GM23338 (cell line): ENCODE measurements at regions not wholly inside any gene's neighbourhood (a gene's known extent, or its start where the extent isn't known, plus 50 kb on each side); places are given as distances from the start of the nearest gene placed in this dataset.

Experiments
- ATAC-seq: fragments of 200-7000 bp; cut with Tn5 transposase; 3 replicates; pipeline ENCODE4 v1.9.1; 2020
- DNase-seq: peaks from one replicate; pipeline ENCODE4 v3.0.0-alpha.2; 2015; ENCODE audit warnings: low spot score
- H2AFZ ChIP-seq: fragments of 200-600 bp; sonication (generic); 2 replicates; pipeline ENCODE4 v1.8.0; 2016; ENCODE audit warnings: antibody characterized with exemption, mild to moderate bottlenecking, moderate library complexity
- H3F3A ChIP-seq: fragments of 200-600 bp; sonication (generic); replicated peaks from 2 replicates; pipeline ENCODE4 v1.8.0; 2017; ENCODE audit warnings: antibody characterized with exemption, mixed run types, low read depth
- H3K27ac ChIP-seq: fragments of 200-600 bp; sonication (generic); 2 replicates; pipeline ENCODE4 v1.6.1; 2016; ENCODE audit warnings: low read depth
- H3K27me3 ChIP-seq: fragments of 200-600 bp; sonication (generic); 2 replicates; pipeline ENCODE4 v1.8.0; 2016; ENCODE audit warnings: mild to moderate bottlenecking, mixed run types, moderate library complexity; ENCODE audit not compliant: insufficient read depth
- H3K36me3 ChIP-seq: fragments of 200-600 bp; sonication (generic); 2 replicates; pipeline ENCODE4 v1.8.0; 2016; ENCODE audit warnings: mild to moderate bottlenecking; ENCODE audit not compliant: insufficient read depth
- H3K4me1 ChIP-seq: fragments of 200-600 bp; sonication (generic); 2 replicates; pipeline ENCODE4 v1.8.0; 2016; ENCODE audit warnings: mild to moderate bottlenecking, moderate library complexity; ENCODE audit not compliant: insufficient read depth
- H3K4me2 ChIP-seq: fragments of 200-600 bp; sonication (generic); 2 replicates; pipeline ENCODE4 v1.7.1; 2017; ENCODE audit warnings: mixed run types
- H3K4me3 ChIP-seq: fragments of 200-600 bp; sonication (generic); 2 replicates; pipeline ENCODE4 v1.6.1; 2016; ENCODE audit warnings: mixed run types
- H3K79me2 ChIP-seq: fragments of 200-600 bp; sonication (generic); replicated peaks from 2 replicates; pipeline ENCODE4 v1.8.0; 2017; ENCODE audit warnings: mild to moderate bottlenecking; ENCODE audit not compliant: insufficient read depth
- H3K9me2 ChIP-seq: fragments of 200-600 bp; sonication (generic); 2 replicates; pipeline ENCODE4 v1.8.0; 2017; ENCODE audit not compliant: insufficient read depth
- H4K20me1 ChIP-seq: fragments of 200-600 bp; sonication (generic); replicated peaks from 2 replicates; pipeline ENCODE4 v1.8.0; 2017; ENCODE audit warnings: mild to moderate bottlenecking; ENCODE audit not compliant: insufficient read depth
- H3K27ac Mint-ChIP-seq: 2 replicates; pipeline ENCODE4 v1.8.0; 2020; ENCODE audit warnings: inconsistent platforms, mild to moderate bottlenecking, moderate library complexity, mixed read lengths
- H3K27me3 Mint-ChIP-seq: 3 replicates; pipeline ENCODE4 v1.8.0; 2022; ENCODE audit warnings: low read depth, mild to moderate bottlenecking, moderate library complexity, mixed read lengths, inconsistent platforms; ENCODE audit not compliant: insufficient read depth, poor library complexity
- H3K36me3 Mint-ChIP-seq: 3 replicates; pipeline ENCODE4 v1.8.0; 2021; ENCODE audit warnings: low read depth, mild to moderate bottlenecking, inconsistent platforms, moderate library complexity, mixed read lengths
- H3K4me1 Mint-ChIP-seq: 3 replicates; pipeline ENCODE4 v1.8.0; 2020; ENCODE audit warnings: mild to moderate bottlenecking, inconsistent platforms, mixed read lengths
- H3K4me3 Mint-ChIP-seq: 3 replicates; pipeline ENCODE4 v1.8.0; 2021; ENCODE audit warnings: moderate library complexity, mild to moderate bottlenecking, inconsistent platforms, mixed read lengths
- H3K9me3 Mint-ChIP-seq: 3 replicates; pipeline ENCODE4 v1.8.0; 2020; ENCODE audit warnings: moderate library complexity, mild to moderate bottlenecking, inconsistent platforms, mixed read lengths
- CREB1 ChIP-seq: fragments of 250-450 bp; sonication (Bioruptor Pico); IDR thresholded peaks from 2 replicates; pipeline ENCODE4 v1.5.0; 2020; ENCODE audit warnings: low read depth, mild to moderate bottlenecking, moderate library complexity
- CTCF ChIP-seq, 2 experiments: fragments of 200-600 bp in 1 of 2; sonication (generic) in 1 of 2; conservative IDR thresholded peaks; 2 replicates each; pipeline versions ENCODE4 v1.5.1 to v1.6.1; 2016 to 2017; ENCODE audit warnings: antibody characterized with exemption in 2 of 2, low read depth in 2 of 2, mild to moderate bottlenecking in 2 of 2, moderate library complexity in 1 of 2
- ETS1 ChIP-seq: IDR thresholded peaks from 2 replicates; pipeline ENCODE4 v1.6.1; 2016; ENCODE audit warnings: antibody characterized with exemption
- EZH2 ChIP-seq: fragments of 200-600 bp; sonication (generic); IDR thresholded peaks from one replicate; pipeline ENCODE4 v1.8.0; 2017; ENCODE audit warnings: antibody characterized with exemption, mild to moderate bottlenecking, low read depth; ENCODE audit not compliant: unreplicated experiment
- EZH2phosphoT487 ChIP-seq: fragments of 200-600 bp; sonication (generic); IDR thresholded peaks from one replicate; pipeline ENCODE4 v1.8.1; 2018; ENCODE audit warnings: antibody characterized with exemption; ENCODE audit not compliant: unreplicated experiment
- JUNB ChIP-seq: IDR thresholded peaks from one replicate; pipeline ENCODE4 v1.6.1; 2016; ENCODE audit warnings: antibody characterized with exemption; ENCODE audit not compliant: unreplicated experiment
- NANOG ChIP-seq: IDR thresholded peaks from 2 replicates; pipeline ENCODE4 v1.6.1; 2016; ENCODE audit warnings: antibody characterized with exemption, borderline replicate concordance
- POLR2AphosphoS5 ChIP-seq: IDR thresholded peaks from 2 replicates; pipeline ENCODE4 v1.6.1; 2016; ENCODE audit warnings: antibody characterized with exemption, low read depth
- REST ChIP-seq: IDR thresholded peaks from one replicate; pipeline ENCODE4 v1.6.1; 2018; ENCODE audit warnings: antibody characterized with exemption; ENCODE audit not compliant: unreplicated experiment
- STAT1 ChIP-seq: IDR thresholded peaks from one replicate; pipeline ENCODE4 v1.6.1; 2016; ENCODE audit warnings: antibody characterized with exemption; ENCODE audit not compliant: unreplicated experiment
- ZNF114 ChIP-seq: fragments of 250-450 bp; sonication (Bioruptor Pico); IDR thresholded peaks from 2 replicates; pipeline ENCODE4 v1.5.0; 2020; ENCODE audit warnings: mild to moderate bottlenecking, moderate library complexity
- ZNF331 ChIP-seq: fragments of 250-450 bp; sonication (Bioruptor Pico); IDR thresholded peaks from 2 replicates; pipeline ENCODE4 v1.5.0; 2020; ENCODE audit warnings: low read depth, mild to moderate bottlenecking, moderate library complexity
- ZNF462 ChIP-seq: fragments of 250-450 bp; sonication (Bioruptor Pico); IDR thresholded peaks from 2 replicates; pipeline ENCODE4 v1.5.0; 2020; ENCODE audit warnings: mild to moderate bottlenecking, moderate library complexity

- Histone ChIP-seq H3K27ac (no peak overlapping the region), H3K9me2 (no peaks in the 10 kb centered on the region; the same call in 1 of the 2 replicates), H3K4me3 (no peak overlapping the region), H3K79me2 (no peaks in the 10 kb centered on the region), H3K36me3 (no peaks in the 10 kb centered on the region), H3K4me2 (no peak overlapping the region), H4K20me1 (no peaks in the 10 kb centered on the region), H3F3A (no peaks in the 10 kb centered on the region), H2AFZ (no peak overlapping the region), H3K27me3 (no peaks in the 10 kb centered on the region), H3K4me1 (no peaks in the 10 kb centered on the region)
- TF ChIP-seq ETS1 (no peak), CTCF (conservative IDR thresholded peaks at IDR 0.05; ENCODE audit: low read depth in 2 of 2) (no peak), EZH2 (no peak), STAT1 (no peak), NANOG (no peak), POLR2AphosphoS5 (no peak), ZNF114 (CRISPR knock-in tag) (no peak), ZNF331 (CRISPR knock-in tag) (no peak), REST (no peak), ZNF462 (CRISPR knock-in tag) (no peak), EZH2phosphoT487 (no peak), JUNB (no peak), CREB1 (CRISPR knock-in tag) (no peak)
- Mint-ChIP-seq H3K4me3 (no peak overlapping the region), H3K4me1 (no peaks in the 10 kb centered on the region), H3K27ac (no peak overlapping the region), H3K27me3 (peaks cover 4% of the 10 kb centered on the region), H3K9me3 (peaks cover 2% of the 10 kb centered on the region), H3K36me3 (peaks cover 2% of the 10 kb centered on the region; the same call in 2 of the 3 replicates)
- DNase-seq: no peak
- no peak for ATAC-seq
These were observed 87.1 kb upstream of the IKZF1 start for GRCh38 chr7:50217401-50217800.
